Loucy (cell line): ENCODE measurements at regions not wholly inside any gene's neighbourhood (a gene's known extent, or its start where the extent isn't known, plus 50 kb on each side); places are given as distances from the start of the nearest gene placed in this dataset.

Source experiments
- H2AFZ ChIP-seq: fragments of 200-600 bp; sonication (generic); 2 replicates; pipeline ENCODE4 v1.6.0; 2016; ENCODE audit warnings: antibody characterized with exemption, mild to moderate bottlenecking, low read length, moderate library complexity
- H3F3A ChIP-seq: fragments of 200-600 bp; 2 replicates; pipeline ENCODE4 v1.6.0; 2016; ENCODE audit warnings: antibody characterized with exemption, low read depth, mild to moderate bottlenecking
- H3K27me3 ChIP-seq: fragments of 200-600 bp; sonication (generic); 2 replicates; pipeline ENCODE4 v1.6.1; 2014; ENCODE audit warnings: low read length, mild to moderate bottlenecking; ENCODE audit not compliant: insufficient read depth, poor library complexity, severe bottlenecking
- H3K36me3 ChIP-seq: fragments of 200-600 bp; sonication (generic); 2 replicates; pipeline ENCODE4 v1.6.1; 2016; ENCODE audit warnings: low read length; ENCODE audit not compliant: insufficient read depth
- H3K4me1 ChIP-seq: fragments of 200-600 bp; sonication (generic); 2 replicates; pipeline ENCODE4 v1.5.1; 2014; ENCODE audit warnings: low read length, mild to moderate bottlenecking; ENCODE audit not compliant: insufficient read depth, poor library complexity, severe bottlenecking
- H3K4me2 ChIP-seq: fragments of 200-600 bp; sonication (generic); 2 replicates; pipeline ENCODE4 v1.6.0; 2014; ENCODE audit warnings: antibody characterized with exemption, low read length, low read depth, mild to moderate bottlenecking; ENCODE audit not compliant: poor library complexity, severe bottlenecking
- H3K4me3 ChIP-seq: fragments of 200-600 bp; sonication (generic); 2 replicates; pipeline ENCODE4 v1.5.1; 2014; ENCODE audit warnings: low read length, mild to moderate bottlenecking, mixed read lengths; ENCODE audit not compliant: poor library complexity, severe bottlenecking
- H3K79me2 ChIP-seq: fragments of 200-600 bp; sonication (generic); 2 replicates; pipeline ENCODE4 v1.6.1; 2014; ENCODE audit warnings: low read length; ENCODE audit not compliant: insufficient read depth
- H3K9ac ChIP-seq: fragments of 200-600 bp; sonication (generic); 2 replicates; pipeline ENCODE4 v1.6.0; 2014; ENCODE audit warnings: mild to moderate bottlenecking, low read depth, low read length, moderate library complexity; ENCODE audit not compliant: poor library complexity, severe bottlenecking
- H3K9me2 ChIP-seq: fragments of 200-600 bp; sonication (generic); replicated peaks from 2 replicates; pipeline ENCODE4 v1.6.1; 2016; ENCODE audit warnings: low read depth, low read length, mixed read lengths
- H3K9me3 ChIP-seq: fragments of 200-600 bp; sonication (generic); 2 replicates; pipeline ENCODE4 v1.6.1; 2014; ENCODE audit warnings: mild to moderate bottlenecking, antibody characterized with exemption, low read length, low read depth; ENCODE audit not compliant: insufficient read depth
- H4K20me1 ChIP-seq: fragments of 200-600 bp; sonication (generic); 2 replicates; pipeline ENCODE4 v1.6.0; 2014; ENCODE audit warnings: antibody characterized with exemption, low read length, mild to moderate bottlenecking; ENCODE audit not compliant: insufficient read depth, poor library complexity, severe bottlenecking
- EZH2phosphoT487 ChIP-seq: fragments of 200-600 bp; IDR thresholded peaks from 2 replicates; pipeline ENCODE4 v1.6.1; 2018; ENCODE audit warnings: antibody characterized with exemption, mild to moderate bottlenecking, moderate library complexity, borderline replicate concordance
- TF ChIP-seq, protein P1 (sequence below): fragments of 200-600 bp; sonication (generic); conservative IDR thresholded peaks from 2 replicates; pipeline ENCODE4 v1.5.1; 2014; ENCODE audit warnings: mild to moderate bottlenecking, antibody characterized with exemption, low read length

DNA sequence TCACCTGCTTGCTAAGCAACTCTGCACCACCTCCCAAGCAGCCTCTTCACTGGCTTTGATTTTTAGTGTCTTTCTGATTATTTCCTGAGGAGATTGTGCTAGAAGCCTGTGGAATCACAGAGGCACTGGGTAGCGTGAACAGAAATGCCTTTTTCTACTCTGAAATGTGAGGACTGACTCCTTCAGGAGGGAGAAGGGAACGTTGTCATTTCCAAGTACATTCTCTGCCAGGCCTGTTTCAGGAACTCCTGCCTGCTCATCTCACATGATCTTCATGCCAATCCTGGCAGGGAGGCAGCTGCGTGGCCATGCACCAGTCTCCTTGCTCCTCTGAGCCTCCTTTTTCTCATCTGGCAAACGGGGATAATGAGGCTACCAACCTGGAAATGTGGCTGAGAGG is 49.8 kb upstream of the PRDM11 start:
- Histone ChIP-seq H3K9ac (no peak overlapping the region), H3K9me3 (no peaks in the 10 kb centered on the region), H2AFZ (no peak overlapping the region), H4K20me1 (no peaks in the 10 kb centered on the region), H3K27me3 (no peaks in the 10 kb centered on the region), H3K9me2 (no peaks in the 10 kb centered on the region), H3K4me2 (no peak overlapping the region), H3K36me3 (no peaks in the 10 kb centered on the region), H3K4me3 (no peak overlapping the region), H3K4me1 (peaks cover 37% of the 10 kb centered on the region), H3F3A (peaks cover 8% of the 10 kb centered on the region; the same call in 1 of the 2 replicates), H3K79me2 (no peaks in the 10 kb centered on the region)
- TF ChIP-seq EZH2phosphoT487: no peak
- TF ChIP-seq, protein P1, sequence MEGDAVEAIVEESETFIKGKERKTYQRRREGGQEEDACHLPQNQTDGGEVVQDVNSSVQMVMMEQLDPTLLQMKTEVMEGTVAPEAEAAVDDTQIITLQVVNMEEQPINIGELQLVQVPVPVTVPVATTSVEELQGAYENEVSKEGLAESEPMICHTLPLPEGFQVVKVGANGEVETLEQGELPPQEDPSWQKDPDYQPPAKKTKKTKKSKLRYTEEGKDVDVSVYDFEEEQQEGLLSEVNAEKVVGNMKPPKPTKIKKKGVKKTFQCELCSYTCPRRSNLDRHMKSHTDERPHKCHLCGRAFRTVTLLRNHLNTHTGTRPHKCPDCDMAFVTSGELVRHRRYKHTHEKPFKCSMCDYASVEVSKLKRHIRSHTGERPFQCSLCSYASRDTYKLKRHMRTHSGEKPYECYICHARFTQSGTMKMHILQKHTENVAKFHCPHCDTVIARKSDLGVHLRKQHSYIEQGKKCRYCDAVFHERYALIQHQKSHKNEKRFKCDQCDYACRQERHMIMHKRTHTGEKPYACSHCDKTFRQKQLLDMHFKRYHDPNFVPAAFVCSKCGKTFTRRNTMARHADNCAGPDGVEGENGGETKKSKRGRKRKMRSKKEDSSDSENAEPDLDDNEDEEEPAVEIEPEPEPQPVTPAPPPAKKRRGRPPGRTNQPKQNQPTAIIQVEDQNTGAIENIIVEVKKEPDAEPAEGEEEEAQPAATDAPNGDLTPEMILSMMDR: no peak
